ENCODE measurements at regions not wholly inside any gene's neighbourhood (a gene's known extent, or its start where the extent isn't known, plus 50 kb on each side); places are given as distances from the start of the nearest gene placed in this dataset.

- no peak overlapping the region for H3K27ac ChIP-seq (ENCODE audit: low read depth, low read length)
- no peak overlapping the region for H4K8ac ChIP-seq (ENCODE audit: low read depth, low read length)
- no peak overlapping the region for H3K56ac ChIP-seq (ENCODE audit: low read length)
- H2BK15ac ChIP-seq (replicated peaks; ENCODE audit: low read depth): no peak overlapping the region
- H3K79me1 ChIP-seq (ENCODE audit: low read length): no peaks in the 10 kb centered on the region
- H3K4me2 ChIP-seq (ENCODE audit: low read length): no peak overlapping the region
- H3K4ac ChIP-seq (ENCODE audit: low read depth, low read length): no peak overlapping the region
- H3K4me1 ChIP-seq (ENCODE audit: control insufficient read depth, low read depth, low read length): no peaks in the 10 kb centered on the region
- no peak overlapping the region for H3K23ac ChIP-seq (ENCODE audit: low read length)
- no peaks in the 10 kb centered on the region for H3K27me3 ChIP-seq (ENCODE audit: insufficient read depth, low read length, poor library complexity)
- H3K18ac ChIP-seq (ENCODE audit: low read length): no peak overlapping the region
- no peak overlapping the region for H4K5ac ChIP-seq (ENCODE audit: low read length)
- H3K79me2 ChIP-seq (ENCODE audit: control insufficient read depth, insufficient read depth, low read length): no peaks in the 10 kb centered on the region
- H3K9ac ChIP-seq (ENCODE audit: low read length): no peak overlapping the region
- no CpG with 5 or more reads among the region's 9 CpGs for WGBS (ENCODE audit: extremely low coverage, insufficient coverage, low lambda C conversion rate)
- no peak overlapping the region for H2BK5ac ChIP-seq (ENCODE audit: low read length)
- no peak overlapping the region for H3K4me3 ChIP-seq (ENCODE audit: low read length)
- no peak overlapping the region for H2AK5ac ChIP-seq (ENCODE audit: low read length)
- DNase-seq: no peak
- H3K36me3 ChIP-seq (ENCODE audit: control insufficient read depth, insufficient read depth, low read length): no peaks in the 10 kb centered on the region
- no peak overlapping the region for H2BK120ac ChIP-seq (ENCODE audit: low read depth, low read length)
Measured at GRCh38 chr11:69217276-69218105, 61.8 kb downstream of the SMIM38 start.

GRCh38 chr11:69218271-69218682 lies 62.5 kb downstream of the SMIM38 start:
- Histone ChIP-seq H3K36me3 (ENCODE audit: control insufficient read depth, insufficient read depth, low read length) (no peaks in the 10 kb centered on the region), H3K18ac (ENCODE audit: low read length) (no peak overlapping the region), H3K23ac (ENCODE audit: low read length) (no peak overlapping the region), H3K79me2 (ENCODE audit: control insufficient read depth, insufficient read depth, low read length) (no peaks in the 10 kb centered on the region), H3K56ac (ENCODE audit: low read length) (no peak overlapping the region), H3K27ac (ENCODE audit: low read depth, low read length) (no peak overlapping the region), H3K4ac (ENCODE audit: low read depth, low read length) (no peak overlapping the region), H3K79me1 (ENCODE audit: low read length) (no peaks in the 10 kb centered on the region), H3K4me3 (ENCODE audit: low read length) (no peak overlapping the region), H2BK120ac (ENCODE audit: low read depth, low read length) (no peak overlapping the region), H4K8ac (ENCODE audit: low read depth, low read length) (no peak overlapping the region), H3K4me1 (ENCODE audit: control insufficient read depth, low read depth, low read length) (no peaks in the 10 kb centered on the region), H2BK5ac (ENCODE audit: low read length) (no peak overlapping the region), H2AK5ac (ENCODE audit: low read length) (no peak overlapping the region), H3K27me3 (ENCODE audit: insufficient read depth, low read length, poor library complexity) (no peaks in the 10 kb centered on the region), H2BK15ac (replicated peaks; ENCODE audit: low read depth) (no peak overlapping the region), H3K9ac (ENCODE audit: low read length) (no peak overlapping the region), H4K5ac (ENCODE audit: low read length) (no peak overlapping the region), H3K4me2 (ENCODE audit: low read length) (no peak overlapping the region)
- WGBS (ENCODE audit: extremely low coverage, insufficient coverage, low lambda C conversion rate): no CpG with 5 or more reads among the region's 8 CpGs
- DNase-seq: no peak

GRCh38 chr11:69218946-69219720 lies 63.4 kb downstream of the SMIM38 start:
- Histone ChIP-seq H3K4me3 (ENCODE audit: low read length) (no peak overlapping the region), H3K23ac (ENCODE audit: low read length) (no peak overlapping the region), H3K27ac (ENCODE audit: low read depth, low read length) (no peak overlapping the region), H3K4me1 (ENCODE audit: control insufficient read depth, low read depth, low read length) (no peaks in the 10 kb centered on the region), H3K27me3 (ENCODE audit: insufficient read depth, low read length, poor library complexity) (no peaks in the 10 kb centered on the region), H3K18ac (ENCODE audit: low read length) (no peak overlapping the region), H3K79me2 (ENCODE audit: control insufficient read depth, insufficient read depth, low read length) (no peaks in the 10 kb centered on the region), H3K79me1 (ENCODE audit: low read length) (no peaks in the 10 kb centered on the region), H2BK15ac (replicated peaks; ENCODE audit: low read depth) (no peak overlapping the region), H2BK120ac (ENCODE audit: low read depth, low read length) (no peak overlapping the region), H2AK5ac (ENCODE audit: low read length) (no peak overlapping the region), H3K4ac (ENCODE audit: low read depth, low read length) (no peak overlapping the region), H2BK5ac (ENCODE audit: low read length) (no peak overlapping the region), H3K56ac (ENCODE audit: low read length) (no peak overlapping the region), H3K9ac (ENCODE audit: low read length) (no peak overlapping the region), H4K5ac (ENCODE audit: low read length) (no peak overlapping the region), H3K36me3 (ENCODE audit: control insufficient read depth, insufficient read depth, low read length) (no peaks in the 10 kb centered on the region), H3K4me2 (ENCODE audit: low read length) (no peak overlapping the region), H4K8ac (ENCODE audit: low read depth, low read length) (no peak overlapping the region)
- no peak for DNase-seq
- WGBS (ENCODE audit: extremely low coverage, insufficient coverage, low lambda C conversion rate): no CpG with 5 or more reads among the region's 11 CpGs

GRCh38 chr11:69219991-69220390 lies 64.3 kb downstream of the SMIM38 start:
- Histone ChIP-seq H3K4me2 (ENCODE audit: low read length) (no peak overlapping the region), H3K27me3 (ENCODE audit: insufficient read depth, low read length, poor library complexity) (no peaks in the 10 kb centered on the region), H3K18ac (ENCODE audit: low read length) (no peak overlapping the region), H3K23ac (ENCODE audit: low read length) (no peak overlapping the region), H4K8ac (ENCODE audit: low read depth, low read length) (no peak overlapping the region), H2BK120ac (ENCODE audit: low read depth, low read length) (no peak overlapping the region), H3K79me1 (ENCODE audit: low read length) (no peaks in the 10 kb centered on the region), H3K9ac (ENCODE audit: low read length) (no peak overlapping the region), H3K56ac (ENCODE audit: low read length) (no peak overlapping the region), H3K36me3 (ENCODE audit: control insufficient read depth, insufficient read depth, low read length) (no peaks in the 10 kb centered on the region), H2AK5ac (ENCODE audit: low read length) (no peak overlapping the region), H3K4ac (ENCODE audit: low read depth, low read length) (no peak overlapping the region), H2BK15ac (replicated peaks; ENCODE audit: low read depth) (no peak overlapping the region), H3K4me3 (ENCODE audit: low read length) (no peak overlapping the region), H4K5ac (ENCODE audit: low read length) (no peak overlapping the region), H3K27ac (ENCODE audit: low read depth, low read length) (no peak overlapping the region), H3K79me2 (ENCODE audit: control insufficient read depth, insufficient read depth, low read length) (no peaks in the 10 kb centered on the region), H2BK5ac (ENCODE audit: low read length) (no peak overlapping the region), H3K4me1 (ENCODE audit: control insufficient read depth, low read depth, low read length) (no peaks in the 10 kb centered on the region)
- DNase-seq: no peak
- no CpG with 5 or more reads among the region's 11 CpGs for WGBS (ENCODE audit: extremely low coverage, insufficient coverage, low lambda C conversion rate)

GRCh38 chr11:69220561-69221051 lies 64.9 kb downstream of the SMIM38 start:
- WGBS (ENCODE audit: extremely low coverage, insufficient coverage, low lambda C conversion rate): no CpG with 5 or more reads among the region's 13 CpGs
- no peak overlapping the region for H3K56ac ChIP-seq (ENCODE audit: low read length)
- no peak overlapping the region for H3K4me3 ChIP-seq (ENCODE audit: low read length)
- DNase-seq: no peak
- no peak overlapping the region for H3K4ac ChIP-seq (ENCODE audit: low read depth, low read length)
- no peaks in the 10 kb centered on the region for H3K79me2 ChIP-seq (ENCODE audit: control insufficient read depth, insufficient read depth, low read length)
- H2BK5ac ChIP-seq (ENCODE audit: low read length): no peak overlapping the region
- H2AK5ac ChIP-seq (ENCODE audit: low read length): no peak overlapping the region
- no peak overlapping the region for H3K9ac ChIP-seq (ENCODE audit: low read length)
- H3K18ac ChIP-seq (ENCODE audit: low read length): no peak overlapping the region
- H3K23ac ChIP-seq (ENCODE audit: low read length): no peak overlapping the region
- H3K27ac ChIP-seq (ENCODE audit: low read depth, low read length): no peak overlapping the region
- no peak overlapping the region for H2BK120ac ChIP-seq (ENCODE audit: low read depth, low read length)
- H4K5ac ChIP-seq (ENCODE audit: low read length): no peak overlapping the region
- H3K4me1 ChIP-seq (ENCODE audit: control insufficient read depth, low read depth, low read length): no peaks in the 10 kb centered on the region
- H3K79me1 ChIP-seq (ENCODE audit: low read length): no peaks in the 10 kb centered on the region
- H3K27me3 ChIP-seq (ENCODE audit: insufficient read depth, low read length, poor library complexity): no peaks in the 10 kb centered on the region
- no peak overlapping the region for H2BK15ac ChIP-seq (replicated peaks; ENCODE audit: low read depth)
- H3K36me3 ChIP-seq (ENCODE audit: control insufficient read depth, insufficient read depth, low read length): no peaks in the 10 kb centered on the region
- H3K4me2 ChIP-seq (ENCODE audit: low read length): no peak overlapping the region
- H4K8ac ChIP-seq (ENCODE audit: low read depth, low read length): no peak overlapping the region

Measured in mesendoderm (in vitro differentiated cells).